GM18951 (cell line): ENCODE measurements at regions not wholly inside any gene's neighbourhood (a gene's known extent, or its start where the extent isn't known, plus 50 kb on each side); places are given as distances from the start of the nearest gene placed in this dataset.

Source experiments
- POLR2A ChIP-seq: IDR thresholded peaks from 4 replicates; pipeline ENCODE4 v1.6.1; 2011; ENCODE audit warnings: mild to moderate bottlenecking; ENCODE audit not compliant: insufficient read length, insufficient read depth; ENCODE audit errors: extremely low read depth
- in situ Hi-C: fragments of 300-500 bp; cut with MboI; formaldehyde crosslinking; loops from one replicate; pipeline ENCODE4 v1.12.0; 2022; ENCODE audit warnings: low sequenced_read_pairs, mixed read lengths, inconsistent platforms; ENCODE audit not compliant: unreplicated experiment

DNA sequence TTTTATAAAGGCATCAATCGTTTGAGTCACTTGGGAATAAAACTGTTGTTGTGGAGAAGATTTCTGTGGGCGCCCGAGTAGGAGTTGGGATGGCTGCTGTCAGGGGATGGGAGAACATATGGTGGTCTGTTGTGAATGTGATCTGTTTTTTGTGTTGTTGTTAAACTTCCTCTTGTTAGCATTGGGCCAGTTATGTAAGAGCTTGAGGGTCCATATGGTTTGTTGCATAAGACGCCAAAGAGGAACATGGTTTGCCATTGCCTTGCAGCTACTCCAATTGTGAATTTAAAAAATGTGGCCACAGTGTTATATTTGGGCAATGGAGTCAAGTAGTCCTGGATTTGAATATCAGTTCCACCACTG is 136.1 kb upstream of the JUN start:
- no peak for TF ChIP-seq POLR2A
- in situ Hi-C loops = no loop called here

GRCh38 chr1:58921342-58921741 is 137.5 kb upstream of the JUN start:
- no peak for TF ChIP-seq POLR2A
- in situ Hi-C loops = no loop called here

DNA sequence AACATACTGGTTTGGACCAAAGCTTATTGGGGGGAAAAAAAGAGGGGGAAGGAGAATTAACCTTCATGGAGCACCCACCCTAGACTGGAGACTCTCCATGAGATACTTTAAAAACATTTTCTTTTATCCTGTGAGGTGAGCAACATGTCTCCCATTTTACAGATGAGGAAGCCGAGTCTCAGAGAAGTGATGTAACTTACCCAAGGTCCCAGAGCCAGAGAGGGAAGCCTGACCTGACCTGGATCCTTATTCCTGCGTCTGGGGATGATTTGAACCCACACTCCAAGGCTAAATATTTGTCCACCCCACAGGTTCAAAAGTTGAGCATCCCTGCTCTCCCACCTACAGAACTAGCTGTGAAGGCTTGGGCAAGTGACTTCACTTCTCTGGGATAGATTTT is 137.9 kb upstream of the JUN start:
- TF ChIP-seq POLR2A = no peak
- in situ Hi-C loops = no loop called here

DNA sequence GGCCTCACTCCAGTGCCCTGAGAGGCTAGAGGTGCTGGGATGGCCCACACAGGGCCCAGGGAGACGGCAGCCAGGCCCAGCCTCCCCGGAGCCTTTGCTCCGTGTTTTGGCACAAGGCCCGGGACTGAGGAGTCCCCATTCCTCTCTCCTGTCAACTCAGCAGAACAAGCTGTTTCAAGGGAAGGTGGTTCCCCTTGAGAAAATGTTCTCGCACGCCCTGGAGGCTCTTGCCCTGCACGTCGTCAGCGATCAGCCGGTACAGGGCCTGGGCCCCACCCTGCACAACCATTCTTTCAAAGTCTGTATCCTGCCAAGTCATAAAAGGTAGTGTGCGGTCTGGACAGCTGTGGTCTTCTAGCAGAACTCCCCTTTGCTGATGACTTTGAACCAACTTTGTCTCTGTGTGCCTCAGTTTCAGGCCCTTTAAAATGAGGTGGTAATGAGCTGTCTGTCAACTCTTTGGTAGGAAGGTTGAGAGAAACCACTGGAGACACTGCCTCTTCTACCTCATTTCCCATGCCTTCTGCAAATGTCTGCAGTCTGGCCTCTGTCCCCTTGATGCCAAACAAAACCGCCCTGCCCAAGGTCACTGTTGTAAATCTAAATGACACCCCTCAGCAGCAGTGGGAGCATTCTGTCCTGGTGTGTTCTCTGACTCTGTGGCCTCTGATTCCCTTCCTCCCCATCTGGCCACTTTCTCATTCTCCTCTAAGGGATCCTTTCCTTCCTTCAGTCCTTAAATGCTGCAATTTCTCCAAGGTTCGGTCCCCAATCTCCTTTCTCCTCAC is 138.6 kb upstream of the JUN start:
- no peak for TF ChIP-seq POLR2A
- in situ Hi-C loops = no loop called here

DNA sequence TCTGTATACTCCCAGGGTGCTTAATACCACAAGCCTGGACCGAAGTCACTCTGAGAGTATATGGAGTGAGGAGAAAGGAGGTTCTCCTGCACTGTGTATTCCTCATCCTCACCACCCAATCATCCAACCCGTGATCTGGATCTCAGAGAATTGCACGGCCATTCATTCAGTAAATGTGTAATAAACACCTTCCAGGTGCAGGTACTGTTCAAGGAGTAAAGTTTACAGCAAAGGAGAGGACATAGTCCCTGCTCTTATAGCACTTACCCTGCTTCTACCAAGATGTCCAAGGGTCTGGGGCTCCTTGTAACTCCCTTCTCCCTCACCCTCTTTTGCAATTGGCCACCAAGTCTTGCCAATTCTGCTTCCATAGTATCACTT is 139.2 kb upstream of the JUN start:
- TF ChIP-seq POLR2A = no peak
- in situ Hi-C loops = no loop called here

DNA sequence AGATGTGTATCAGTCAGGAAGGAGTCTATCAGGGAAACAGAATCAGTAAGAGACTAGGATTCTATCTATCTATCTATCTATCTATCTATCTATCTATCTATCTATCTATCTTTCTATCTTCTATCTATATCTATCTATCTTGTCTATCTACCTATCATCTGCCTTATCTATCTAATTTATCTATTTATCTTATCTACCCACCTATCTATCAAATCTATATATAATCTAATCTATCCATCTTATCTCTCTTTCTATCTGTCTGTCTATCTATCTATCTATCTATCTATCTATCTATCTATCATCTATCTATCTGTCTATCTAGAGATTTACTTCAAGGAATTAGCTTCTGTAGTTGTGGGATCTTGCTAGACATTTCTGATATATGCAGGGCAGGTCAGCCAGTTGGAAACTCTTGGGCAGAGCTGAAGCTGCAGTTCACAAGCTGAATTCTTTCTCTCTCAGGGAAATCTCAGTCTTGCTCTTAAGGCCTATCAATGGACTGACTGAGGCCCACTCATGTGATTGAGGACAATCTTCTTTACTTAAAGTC is 140.2 kb upstream of the JUN start:
- no peak for TF ChIP-seq POLR2A

GRCh38 chr1:58924821-58925220 is 141.0 kb upstream of the JUN start:
- TF ChIP-seq POLR2A = no peak
- in situ Hi-C loops = no loop called here

More for the DNA sequence above, 140.2 kb upstream of the JUN start:
- in situ Hi-C loops = no loop called here

- in situ Hi-C loops = no loop called here
- no peak for TF ChIP-seq POLR2A
Measured at GRCh38 chr1:58925247-58925646, 141.4 kb upstream of the JUN start.

- in situ Hi-C loops = no loop called here
- TF ChIP-seq POLR2A = no peak
Measured at GRCh38 chr1:58926152-58926551, 142.3 kb upstream of the JUN start.

- no peak for TF ChIP-seq POLR2A
- in situ Hi-C loops = no loop called here
Measured at GRCh38 chr1:58927041-58927721, 143.3 kb upstream of the JUN start.

DNA sequence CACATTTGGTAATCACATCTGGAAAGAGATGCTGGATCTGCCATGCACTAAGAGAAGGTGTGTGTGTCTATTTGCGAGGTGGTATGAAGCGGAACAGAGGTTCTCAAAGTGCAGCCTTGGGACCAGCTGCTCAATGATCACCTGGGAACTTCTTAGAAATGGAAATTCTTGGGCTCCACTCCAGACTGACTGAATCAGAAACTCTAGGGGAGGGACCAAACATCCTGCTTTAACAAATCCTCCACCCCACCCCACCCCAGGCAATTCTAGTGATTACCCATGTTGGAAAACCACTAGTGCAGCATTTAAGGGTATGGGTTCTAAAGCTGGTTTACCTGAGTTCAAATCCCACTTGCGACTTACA is 143.9 kb upstream of the JUN start:
- no peak for TF ChIP-seq POLR2A
- in situ Hi-C loops = no loop called here

GRCh38 chr1:58928514-58928913 is 144.7 kb upstream of the JUN start:
- in situ Hi-C loops = no loop called here
- TF ChIP-seq POLR2A = no peak

DNA sequence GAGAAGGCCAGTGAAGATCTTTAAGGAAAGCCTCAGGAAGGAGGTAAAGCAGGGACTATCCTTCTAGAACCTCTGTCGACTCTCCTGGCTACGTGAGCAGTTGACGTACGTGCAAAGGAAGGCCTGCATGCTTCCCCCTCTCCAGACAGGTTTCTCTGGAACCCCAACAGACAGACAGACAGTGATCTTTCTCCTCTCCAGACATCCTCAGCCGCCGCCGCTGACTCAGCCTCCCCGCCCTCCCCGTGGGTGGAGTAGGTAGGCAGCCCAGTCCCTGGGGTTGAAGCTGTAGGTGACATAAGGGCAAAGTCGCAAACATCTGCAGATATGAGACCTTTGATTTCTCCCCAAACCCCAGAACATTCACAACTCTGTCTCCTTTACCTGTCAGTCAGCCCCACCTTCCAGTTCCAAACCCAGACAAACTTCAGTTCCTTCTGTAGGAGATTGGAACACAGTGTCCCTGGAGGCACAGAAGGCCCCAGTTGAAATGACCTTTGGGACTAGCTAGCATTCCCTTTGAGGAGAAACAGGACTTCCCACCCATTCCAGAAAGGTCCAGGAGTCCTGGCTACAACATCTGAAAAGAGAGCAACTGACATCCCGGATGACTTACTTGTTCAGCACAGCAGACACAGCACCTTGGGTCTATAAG is 146.0 kb upstream of the JUN start:
- in situ Hi-C loops = no loop called here
- no peak for TF ChIP-seq POLR2A

DNA sequence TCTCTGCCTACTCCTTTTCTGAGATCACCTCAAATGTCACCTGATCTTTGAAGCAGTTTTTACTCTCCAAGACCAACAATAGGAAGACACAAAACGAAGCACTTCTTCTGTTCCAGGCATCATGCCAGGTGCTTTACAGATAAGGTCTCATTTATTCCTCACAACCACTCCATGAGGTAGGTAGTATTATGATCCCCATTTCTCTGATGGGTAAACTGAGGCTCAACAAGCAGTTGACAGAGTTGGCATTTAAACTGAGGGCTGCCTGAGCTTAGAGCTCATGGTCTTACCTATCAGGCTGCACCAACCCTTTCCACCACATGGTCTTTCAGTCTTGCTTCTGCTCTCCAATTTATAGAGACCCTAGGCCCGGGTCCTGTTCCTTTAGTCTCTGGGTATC is 147.2 kb upstream of the JUN start:
- TF ChIP-seq POLR2A = no peak
- in situ Hi-C loops = no loop called here
